ENCODE measurements at regions not wholly inside any gene's neighbourhood (a gene's known extent, or its start where the extent isn't known, plus 50 kb on each side); places are given as distances from the start of the nearest gene placed in this dataset.
"Not testable (repeated sequence)": the region's sequence is repeated elsewhere in the genome, so short reads cannot be mapped to it uniquely, and the experiment has no call there.

GRCh38 chr2:142463047-142463446, 332.2 kb upstream of the LRP1B start:
- no peak for DNase-seq

- no peak for DNase-seq
Measured at GRCh38 chr2:142462306-142462705, 331.5 kb upstream of the LRP1B start.

- no peak for DNase-seq
Measured at GRCh38 chr2:142445551-142446072, 314.8 kb upstream of the LRP1B start.

GRCh38 chr2:142445023-142445422, 314.2 kb upstream of the LRP1B start:
- no peak for DNase-seq

GRCh38 chr2:142435847-142436246, 305.0 kb upstream of the LRP1B start:
- no peak for DNase-seq

GRCh38 chr2:142426064-142426463, 295.2 kb upstream of the LRP1B start:
- no peak for DNase-seq

- DNase-seq: no peak
Measured at GRCh38 chr2:142425551-142425950, 294.7 kb upstream of the LRP1B start.

GRCh38 chr2:142423603-142424002, 292.8 kb upstream of the LRP1B start:
- no peak for DNase-seq

GRCh38 chr2:142422769-142423168, 292.0 kb upstream of the LRP1B start:
- no peak for DNase-seq

- DNase-seq: no peak
Measured at GRCh38 chr2:142422041-142422440, 291.2 kb upstream of the LRP1B start.

GRCh38 chr2:142418699-142419098, 287.9 kb upstream of the LRP1B start:
- not testable (repeated sequence) for DNase-seq

- DNase-seq: no peak
Measured at GRCh38 chr2:142416996-142417395, 286.2 kb upstream of the LRP1B start.

- DNase-seq: no peak
Measured at GRCh38 chr2:142415461-142415860, 284.6 kb upstream of the LRP1B start.

- no peak for DNase-seq
Measured at GRCh38 chr2:142398212-142398611, 267.4 kb upstream of the LRP1B start.

- no peak for DNase-seq
Measured at GRCh38 chr2:142395291-142395690, 264.5 kb upstream of the LRP1B start.

GRCh38 chr2:142380372-142380771, 249.6 kb upstream of the LRP1B start:
- no peak for DNase-seq

- not testable (repeated sequence) for DNase-seq
Measured at GRCh38 chr2:142362069-142362468, 231.3 kb upstream of the LRP1B start.

- DNase-seq: no peak
Measured at GRCh38 chr2:142347751-142348150, 216.9 kb upstream of the LRP1B start.

- no peak for DNase-seq
Measured at GRCh38 chr2:142339261-142339660, 208.4 kb upstream of the LRP1B start.

GRCh38 chr2:142332196-142332595, 201.4 kb upstream of the LRP1B start:
- no peak for DNase-seq

- DNase-seq: no peak
Measured at GRCh38 chr2:142330458-142330857, 199.6 kb upstream of the LRP1B start.

- DNase-seq: no peak
Measured at GRCh38 chr2:142325870-142326269, 195.1 kb upstream of the LRP1B start.

GRCh38 chr2:142323206-142323605, 192.4 kb upstream of the LRP1B start:
- DNase-seq: no peak

- DNase-seq: no peak
Measured at GRCh38 chr2:142321706-142322280, 191.0 kb upstream of the LRP1B start.

GRCh38 chr2:142320067-142320466, 189.3 kb upstream of the LRP1B start:
- no peak for DNase-seq
